Type B pancreatic cell (in vitro differentiated cells): ENCODE measurements at regions not wholly inside any gene's neighbourhood (a gene's known extent, or its start where the extent isn't known, plus 50 kb on each side); places are given as distances from the start of the nearest gene placed in this dataset.

Experiments
- DNase-seq: peaks from one replicate; pipeline ENCODE4 v3.0.0; 2021; ENCODE audit warnings: mixed read lengths; ENCODE audit not compliant: unreplicated experiment; ENCODE audit errors: extremely low spot score
- H3K27ac Mint-ChIP-seq: 2 replicates; pipeline ENCODE4 v1.8.0; 2021; ENCODE audit warnings: mild to moderate bottlenecking, mixed read lengths
- H3K27me3 Mint-ChIP-seq: 2 replicates; pipeline ENCODE4 v1.8.0; 2021; ENCODE audit warnings: mixed read lengths
- H3K36me3 Mint-ChIP-seq: 2 replicates; pipeline ENCODE4 v1.8.0; 2021; ENCODE audit warnings: mixed read lengths
- H3K4me1 Mint-ChIP-seq: one replicate; pipeline ENCODE4 v1.8.0; 2021; ENCODE audit warnings: mixed read lengths; ENCODE audit not compliant: unreplicated experiment
- H3K4me3 Mint-ChIP-seq: 2 replicates; pipeline ENCODE4 v1.8.0; 2021; ENCODE audit warnings: mild to moderate bottlenecking, mixed read lengths
- H3K9me3 Mint-ChIP-seq: 2 replicates; pipeline ENCODE4 v1.8.0; 2021; ENCODE audit warnings: mixed read lengths
- CTCF ChIP-seq: fragments of 200-600 bp; sonication (generic); conservative IDR thresholded peaks from 2 replicates; pipeline ENCODE4 v1.5.0; 2021; ENCODE audit warnings: antibody characterized with exemption, mild to moderate bottlenecking

GRCh38 chr14:101068313-101069227, 165.0 kb upstream of the RTL1 start:
- no peak for TF ChIP-seq CTCF
- H3K4me3 Mint-ChIP-seq = no peak overlapping the region
- H3K36me3 Mint-ChIP-seq = no peaks in the 10 kb centered on the region
- peaks cover 17% of the 10 kb centered on the region for H3K4me1 Mint-ChIP-seq
- no peak overlapping the region for H3K27ac Mint-ChIP-seq
- H3K27me3 Mint-ChIP-seq = peaks cover 9% of the 10 kb centered on the region
- DNase-seq = peak; percentile 60
- no peaks in the 10 kb centered on the region for H3K9me3 Mint-ChIP-seq

GRCh38 chr14:101069228-101069549, 165.7 kb upstream of the RTL1 start:
- H3K27ac Mint-ChIP-seq = no peak overlapping the region

GRCh38 chr14:101069666-101070362, 166.3 kb upstream of the RTL1 start:
- TF ChIP-seq CTCF = no peak
- Mint-ChIP-seq H3K36me3 (no peaks in the 10 kb centered on the region), H3K9me3 (no peaks in the 10 kb centered on the region), H3K27ac (no peak overlapping the region), H3K4me3 (no peak overlapping the region), H3K4me1 (peaks cover 17% of the 10 kb centered on the region), H3K27me3 (peaks cover 9% of the 10 kb centered on the region)
- DNase-seq = peak; percentile 52

More at GRCh38 chr14:101069228-101069549, 165.7 kb upstream of the RTL1 start:
- no peaks in the 10 kb centered on the region for H3K9me3 Mint-ChIP-seq
- no peaks in the 10 kb centered on the region for H3K36me3 Mint-ChIP-seq
- H3K4me1 Mint-ChIP-seq = peaks cover 17% of the 10 kb centered on the region
- H3K4me3 Mint-ChIP-seq = no peak overlapping the region
- DNase-seq = peak; percentile 51
- H3K27me3 Mint-ChIP-seq = peaks cover 9% of the 10 kb centered on the region
- no peak for TF ChIP-seq CTCF

DNA sequence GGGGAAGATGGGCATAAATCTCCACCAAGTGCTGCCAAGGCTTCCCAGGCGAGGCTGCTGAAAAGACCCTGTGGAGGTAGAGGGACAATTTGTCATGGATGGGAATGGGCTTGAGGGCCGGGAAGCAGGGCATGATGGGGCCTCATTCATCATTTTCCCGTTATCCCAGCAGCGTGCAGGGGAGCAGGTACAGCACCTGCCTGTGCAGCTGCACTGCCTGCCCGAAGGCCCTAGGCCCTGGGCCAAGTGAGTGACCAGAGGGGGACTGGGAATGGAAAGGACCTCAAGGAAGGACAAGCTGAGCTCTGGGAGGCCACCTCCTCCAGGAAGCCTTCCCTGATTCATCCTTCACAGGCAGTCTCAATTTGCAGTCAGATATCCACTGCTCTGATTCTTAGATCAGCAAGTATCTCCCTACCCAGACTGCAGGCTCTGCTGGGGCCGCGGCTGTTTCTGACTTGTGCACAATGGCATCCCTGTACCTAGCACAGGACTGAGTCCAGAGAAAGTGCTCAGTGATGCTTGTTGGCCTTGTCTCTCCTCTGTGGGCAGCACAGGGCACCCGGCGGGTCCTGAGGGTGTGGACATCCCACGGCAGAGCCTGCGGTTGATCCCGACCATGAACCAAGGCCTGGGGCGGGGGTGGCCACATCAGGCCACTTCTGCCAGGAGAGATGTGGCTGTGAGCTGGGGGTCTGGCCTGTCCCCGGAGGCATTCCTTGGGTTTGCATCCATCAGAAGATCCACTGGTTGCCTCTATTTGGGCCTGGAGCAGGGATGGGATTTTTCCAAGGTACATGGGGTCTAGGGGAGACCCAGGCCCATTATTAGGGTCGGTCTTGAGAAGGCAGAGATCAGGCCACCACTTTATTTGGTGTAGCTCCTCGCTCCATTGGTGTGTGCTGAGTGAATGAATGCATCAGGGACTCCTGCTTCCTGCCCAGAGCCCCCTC, 167.3 kb upstream of the RTL1 start:
- H3K4me3 Mint-ChIP-seq = no peak overlapping the region
- DNase-seq = peak; percentile 40
- peaks cover 17% of the 10 kb centered on the region for H3K4me1 Mint-ChIP-seq
- H3K27me3 Mint-ChIP-seq = peaks cover 15% of the 10 kb centered on the region
- H3K27ac Mint-ChIP-seq = no peak overlapping the region
- no peak for TF ChIP-seq CTCF
- no peaks in the 10 kb centered on the region for H3K36me3 Mint-ChIP-seq
- H3K9me3 Mint-ChIP-seq = no peaks in the 10 kb centered on the region

DNA sequence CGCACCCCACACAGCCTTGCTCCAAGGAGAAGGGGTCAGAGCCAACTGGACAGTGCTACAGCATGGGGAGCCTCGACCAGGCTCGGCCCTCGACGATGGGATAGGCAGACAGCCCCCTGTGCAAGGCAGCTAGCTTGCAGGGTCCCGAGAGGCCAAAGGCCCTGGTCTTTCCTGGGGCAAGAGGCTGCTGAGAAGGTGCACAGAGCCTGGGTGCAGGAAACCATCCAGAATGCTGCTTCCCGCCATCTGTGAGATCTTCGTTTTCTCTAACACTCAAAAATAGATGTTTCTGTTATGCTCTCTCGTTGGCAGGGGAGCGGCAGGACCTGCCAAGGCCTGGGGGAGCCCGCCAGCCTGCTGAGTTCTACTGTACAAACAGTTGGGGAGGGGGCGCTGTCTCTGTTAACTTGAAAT, 168.0 kb upstream of the RTL1 start:
- Mint-ChIP-seq H3K4me3 (no peak overlapping the region), H3K27ac (peak overlapping the region; percentile 53), H3K9me3 (no peaks in the 10 kb centered on the region), H3K36me3 (no peaks in the 10 kb centered on the region), H3K27me3 (peaks cover 16% of the 10 kb centered on the region), H3K4me1 (peaks cover 17% of the 10 kb centered on the region)
- TF ChIP-seq CTCF = no peak
- DNase-seq = peak; percentile 62
